ENCODE measurements at regions not wholly inside any gene's neighbourhood (a gene's known extent, or its start where the extent isn't known, plus 50 kb on each side); places are given as distances from the start of the nearest gene placed in this dataset.

- Histone ChIP-seq H3K36me3 (no peaks in the 10 kb centered on the region), H3K27ac (no peak overlapping the region), H3K4me1 (peaks cover 0 to 21% (median 10%) of the 10 kb centered on the region in 4 donors), H3K27me3 (no peaks in the 10 kb centered on the region), H3K4me3 (no peak overlapping the region), H3K9me3 (no peaks in the 10 kb centered on the region)
- no peak for DNase-seq
- intact Hi-C loops (cut with DNase I): loop anchor here (10.0 kb wide), 1 partner anchor 117 kb away; no protein-coding TSS in a partner anchor
- no peak for TF ChIP-seq CTCF (IDR thresholded peaks at IDR 0.05)
- TF ChIP-seq EP300 (IDR thresholded peaks at IDR 0.05): no peak
- TF ChIP-seq POLR2AphosphoS5 (IDR thresholded peaks at IDR 0.05): no peak
- no peak for TF ChIP-seq POLR2A (IDR thresholded peaks at IDR 0.05)
- 17 to 39% methylated on average over 1 of the region's 1 CpG for WGBS, 2 donors
These were observed 463.1 kb downstream of the PIK3C3 start for GRCh38 chr18:42418121-42418520.

GRCh38 chr18:42425025-42425424 is 470.0 kb downstream of the PIK3C3 start:
- Histone ChIP-seq H3K27me3 (no peaks in the 10 kb centered on the region), H3K36me3 (no peaks in the 10 kb centered on the region), H3K4me3 (no peak overlapping the region), H3K27ac (no peak overlapping the region), H3K4me1 (no peaks in the 10 kb centered on the region), H3K9me3 (no peaks in the 10 kb centered on the region)
- intact Hi-C loops (cut with DNase I): no loop called here
- TF ChIP-seq EP300 (IDR thresholded peaks at IDR 0.05): no peak
- TF ChIP-seq POLR2A (IDR thresholded peaks at IDR 0.05): no peak
- no peak for TF ChIP-seq POLR2AphosphoS5 (IDR thresholded peaks at IDR 0.05)
- TF ChIP-seq CTCF (IDR thresholded peaks at IDR 0.05): no peak
- no peak for DNase-seq

GRCh38 chr18:42426496-42427015 is 471.5 kb downstream of the PIK3C3 start:
- no peaks in the 10 kb centered on the region for H3K27me3 ChIP-seq
- no peak overlapping the region for H3K27ac ChIP-seq
- no peaks in the 10 kb centered on the region for H3K36me3 ChIP-seq
- no peaks in the 10 kb centered on the region for H3K4me1 ChIP-seq
- H3K9me3 ChIP-seq: no peaks in the 10 kb centered on the region
- intact Hi-C loops (cut with DNase I): no loop called here
- WGBS, 2 donors: 68 to 71% methylated on average over 2 of the region's 2 CpGs
- TF ChIP-seq POLR2A (IDR thresholded peaks at IDR 0.05): no peak
- no peak for DNase-seq
- no peak overlapping the region for H3K4me3 ChIP-seq

GRCh38 chr18:42429196-42429595 is 474.2 kb downstream of the PIK3C3 start:
- Histone ChIP-seq H3K9me3 (no peaks in the 10 kb centered on the region), H3K4me3 (no peak overlapping the region), H3K27me3 (no peaks in the 10 kb centered on the region), H3K36me3 (no peaks in the 10 kb centered on the region), H3K4me1 (no peaks in the 10 kb centered on the region), H3K27ac (no peak overlapping the region)
- intact Hi-C loops (cut with DNase I): no loop called here
- TF ChIP-seq POLR2AphosphoS5 (IDR thresholded peaks at IDR 0.05): no peak
- no peak for DNase-seq
- WGBS, 2 donors: 46 to 54% methylated on average over 5 of the region's 5 CpGs

- Histone ChIP-seq H3K27ac (no peak overlapping the region), H3K4me3 (no peak overlapping the region), H3K36me3 (no peaks in the 10 kb centered on the region), H3K27me3 (no peaks in the 10 kb centered on the region), H3K9me3 (no peaks in the 10 kb centered on the region), H3K4me1 (no peaks in the 10 kb centered on the region)
- WGBS, 2 donors: 86 to 88% methylated on average over 1 of the region's 1 CpG
- no peak for DNase-seq
- TF ChIP-seq EP300 (IDR thresholded peaks at IDR 0.05) (no peak), POLR2A (IDR thresholded peaks at IDR 0.05) (no peak), POLR2AphosphoS5 (IDR thresholded peaks at IDR 0.05) (no peak), CTCF (IDR thresholded peaks at IDR 0.05) (no peak)
- intact Hi-C loops (cut with DNase I): no loop called here
These were observed 481.3 kb downstream of the PIK3C3 start for GRCh38 chr18:42436222-42436765.

GRCh38 chr18:42437001-42437400 is 482.0 kb downstream of the PIK3C3 start:
- WGBS, 2 donors: 88 to 91% methylated on average over 5 of the region's 5 CpGs
- DNase-seq: no peak
- Histone ChIP-seq H3K36me3 (no peaks in the 10 kb centered on the region), H3K27me3 (no peaks in the 10 kb centered on the region), H3K4me1 (no peaks in the 10 kb centered on the region), H3K4me3 (no peak overlapping the region), H3K27ac (no peak overlapping the region), H3K9me3 (no peaks in the 10 kb centered on the region)
- intact Hi-C loops (cut with DNase I): no loop called here
- TF ChIP-seq POLR2A (IDR thresholded peaks at IDR 0.05) (no peak), POLR2AphosphoS5 (IDR thresholded peaks at IDR 0.05) (no peak), EP300 (IDR thresholded peaks at IDR 0.05) (no peak), CTCF (IDR thresholded peaks at IDR 0.05) (no peak)
